A549 (cell line): ENCODE measurements at regions not wholly inside any gene's neighbourhood (a gene's known extent, or its start where the extent isn't known, plus 50 kb on each side); places are given as distances from the start of the nearest gene placed in this dataset.

Source experiments
- ATAC-seq, 2 experiments: fragments of 200-7000 bp in 1 of 2; fragments of >200 bp in 1 of 2; cut with Nextera tagmentation in 1 of 2; cut with Tn5 transposase in 1 of 2; 3 replicates each; pipeline versions ENCODE4 v1.8.0 to v1.9.1; 2018 to 2020; ENCODE audit warnings: mild to moderate bottlenecking in 1 of 2, moderate library complexity in 1 of 2
- CTCF ChIA-PET: fragments of 300-600 bp; sonication (Branson Sonifier 250); formaldehyde crosslinking; extraction: SDS; loops from one replicate; lab custom pipeline; 2021; ENCODE audit warnings: antibody characterized with exemption, inconsistent platforms; lab: Yijun Ruan, JAX
- POLR2A ChIA-PET: fragments of 350-600 bp; formaldehyde crosslinking; extraction: SDS; loops from one replicate; lab custom pipeline; 2021; ENCODE audit warnings: antibody characterized with exemption, inconsistent platforms; lab: Yijun Ruan, JAX
- DNase-seq, 2 experiments: peaks; one replicate each; pipeline versions ENCODE4 v3.0.0 to v3.0.0-alpha.2; 2011 to 2016; ENCODE audit warnings: low read depth in 1 of 2, low spot score in 1 of 2
- FAIRE-seq: peaks from 2 replicates; lab custom pipeline; 2011; peaks lifted over from hg19 to GRCh38; lab: Jason Lieb, UNC
- H3K27ac ChIP-seq, 2 experiments: fragments of >200 bp; sonication (Bioruptor Twin); formaldehyde crosslinking; 3 replicates each; pipeline ENCODE4 v1.5.1; 2016 to 2017
- H3K4me1 ChIP-seq: fragments of >200 bp; sonication (Bioruptor Twin); formaldehyde crosslinking; 3 replicates; pipeline ENCODE4 v1.6.1; 2016
- H3K4me2 ChIP-seq: fragments of >200 bp; sonication (Bioruptor Twin); formaldehyde crosslinking; 3 replicates; pipeline ENCODE4 v1.6.1; 2016
- H3K4me3 ChIP-seq: fragments of >200 bp; sonication (Bioruptor Twin); formaldehyde crosslinking; 3 replicates; pipeline ENCODE4 v1.5.1; 2016
- H3K9me3 ChIP-seq: fragments of >200 bp; sonication (Bioruptor Twin); formaldehyde crosslinking; 3 replicates; pipeline ENCODE4 v1.6.1; 2016
- BHLHE40 ChIP-seq: IDR thresholded peaks from 2 replicates; pipeline ENCODE4 v1.6.1; 2012; ENCODE audit warnings: low read depth, low read length, inconsistent platforms
- CBX2 ChIP-seq: fragments of 200-600 bp; sonication (generic); IDR thresholded peaks from 2 replicates; pipeline ENCODE4 v1.6.1; 2016; ENCODE audit warnings: low read depth, mild to moderate bottlenecking, borderline replicate concordance
- CBX8 ChIP-seq: fragments of 200-600 bp; sonication (generic); IDR thresholded peaks from 2 replicates; pipeline ENCODE4 v1.6.1; 2016
- CHD2 ChIP-seq: fragments of 150-350 bp; IDR thresholded peaks from 2 replicates; pipeline ENCODE4 v1.6.1; 2014; ENCODE audit warnings: low read length; ENCODE audit not compliant: partially characterized antibody
- CHD4 ChIP-seq: fragments of 200-600 bp; sonication (generic); IDR thresholded peaks from 2 replicates; pipeline ENCODE4 v1.6.1; 2016; ENCODE audit warnings: antibody characterized with exemption, mild to moderate bottlenecking, borderline replicate concordance
- EHF ChIP-seq: fragments of 250-450 bp; sonication (Bioruptor Pico); IDR thresholded peaks from 2 replicates; pipeline ENCODE4 v1.5.0; 2020; ENCODE audit warnings: mild to moderate bottlenecking
- ESRRA ChIP-seq: fragments of 150-350 bp; IDR thresholded peaks from 2 replicates; pipeline ENCODE4 v1.6.1; 2014; ENCODE audit warnings: mild to moderate bottlenecking, low read length, borderline replicate concordance
- FOXS1 ChIP-seq: fragments of 250-450 bp; sonication (Bioruptor Pico); IDR thresholded peaks from 2 replicates; pipeline ENCODE4 v1.5.0; 2020; ENCODE audit warnings: mild to moderate bottlenecking, moderate library complexity
- HOXB13 ChIP-seq: fragments of 250-450 bp; sonication (Bioruptor Pico); IDR thresholded peaks from 2 replicates; pipeline ENCODE4 v1.5.0; 2020; ENCODE audit warnings: low read depth, mild to moderate bottlenecking, moderate library complexity
- JUN ChIP-seq, 2 experiments: fragments of >200 bp; sonication (Bioruptor Twin); formaldehyde crosslinking; IDR thresholded peaks; 2 replicates in 1 of 2; 3 replicates in 1 of 2; pipeline ENCODE4 v1.6.1; 2016 to 2017
- JUNB ChIP-seq: fragments of >200 bp; sonication (Bioruptor Twin); formaldehyde crosslinking; IDR thresholded peaks from 2 replicates; pipeline ENCODE4 v1.6.1; 2016
- MAFK ChIP-seq: fragments of 450-650 bp; IDR thresholded peaks from 2 replicates; pipeline ENCODE4 v1.6.1; 2014; ENCODE audit not compliant: partially characterized antibody
- MAZ ChIP-seq: fragments of 150-350 bp; IDR thresholded peaks from 2 replicates; pipeline ENCODE4 v1.6.1; 2014; ENCODE audit warnings: antibody characterized with exemption, low read depth, low read length, borderline replicate concordance
- MYC ChIP-seq: IDR thresholded peaks from 2 replicates; pipeline ENCODE4 v1.6.1; 2012; ENCODE audit warnings: mild to moderate bottlenecking, inconsistent platforms, low read length, improper control_type of control experiment, borderline replicate concordance
- NPAS2 ChIP-seq: fragments of 250-450 bp; sonication (Bioruptor Pico); IDR thresholded peaks from 2 replicates; pipeline ENCODE4 v1.8.0; 2022; ENCODE audit warnings: mild to moderate bottlenecking, moderate library complexity, borderline replicate concordance
- NR3C1 ChIP-seq: fragments of >200 bp; sonication (Bioruptor Twin); formaldehyde crosslinking; IDR thresholded peaks from 3 replicates; pipeline ENCODE4 v1.6.1; 2017
- PHF8 ChIP-seq: fragments of 200-600 bp; sonication (generic); IDR thresholded peaks from 2 replicates; pipeline ENCODE4 v1.6.1; 2016; ENCODE audit warnings: low read depth, mild to moderate bottlenecking, antibody characterized with exemption, moderate library complexity, borderline replicate concordance
- POLR2A ChIP-seq: IDR thresholded peaks from 2 replicates; pipeline ENCODE4 v1.6.1; 2012; ENCODE audit warnings: mild to moderate bottlenecking, low read length
- POLR2AphosphoS2 ChIP-seq: conservative IDR thresholded peaks from 2 replicates; pipeline ENCODE4 v1.6.1; 2012; ENCODE audit warnings: low read length, improper control_type of control experiment, inconsistent platforms
- RARB ChIP-seq: fragments of 250-450 bp; sonication (Bioruptor Pico); IDR thresholded peaks from 2 replicates; pipeline ENCODE4 v1.8.0; 2021; ENCODE audit warnings: mild to moderate bottlenecking, moderate library complexity
- RCOR1 ChIP-seq: fragments of 150-350 bp; IDR thresholded peaks from 2 replicates; pipeline ENCODE4 v1.6.1; 2014; ENCODE audit warnings: antibody characterized with exemption, low read length, low read depth
- SMC3 ChIP-seq: fragments of >200 bp; sonication (Bioruptor Twin); formaldehyde crosslinking; IDR thresholded peaks from 3 replicates; pipeline ENCODE4 v1.6.1; 2018; ENCODE audit warnings: inconsistent platforms
- SREBF2 ChIP-seq: fragments of 450-650 bp; IDR thresholded peaks from 2 replicates; pipeline ENCODE4 v1.6.1; 2014; ENCODE audit warnings: mild to moderate bottlenecking, moderate library complexity
- TFCP2L1 ChIP-seq: fragments of 250-450 bp; sonication (Bioruptor Pico); IDR thresholded peaks from 2 replicates; pipeline ENCODE4 v1.5.0; 2021; ENCODE audit warnings: mild to moderate bottlenecking
- ZC3H11A ChIP-seq: fragments of 450-650 bp; IDR thresholded peaks from 2 replicates; pipeline ENCODE4 v1.6.1; 2014; ENCODE audit warnings: antibody characterized with exemption, mild to moderate bottlenecking
- ZNF302 ChIP-seq: fragments of 250-450 bp; sonication (Bioruptor Pico); IDR thresholded peaks from 2 replicates; pipeline ENCODE4 v1.9.0; 2021; ENCODE audit warnings: inconsistent platforms, mild to moderate bottlenecking, moderate library complexity
- ZSCAN20 ChIP-seq: fragments of 250-450 bp; sonication (Bioruptor Pico); IDR thresholded peaks from 2 replicates; pipeline ENCODE4 v1.8.0; 2022; ENCODE audit warnings: mild to moderate bottlenecking, moderate library complexity
- WGBS: methylation state at CpG from one replicate; pipeline ENCODE4 v1.1.6; 2017; ENCODE audit errors: missing lambda C conversion rate; 5-methylcytosine and 5-hydroxymethylcytosine counted together
- TF ChIP-seq, protein P1 (sequence below): IDR thresholded peaks from 2 replicates; pipeline ENCODE4 v1.6.1; 2012; ENCODE audit warnings: low read depth, borderline replicate concordance
- TF ChIP-seq, protein P2 (sequence below): fragments of 200-600 bp; sonication (generic); IDR thresholded peaks from 2 replicates; pipeline ENCODE4 v1.6.1; 2016; ENCODE audit warnings: antibody characterized with exemption, mild to moderate bottlenecking, moderate library complexity
- TF ChIP-seq, protein P3 (sequence below): fragments of 450-650 bp; IDR thresholded peaks from 2 replicates; pipeline ENCODE4 v1.6.1; 2014; ENCODE audit warnings: antibody characterized with exemption
- TF ChIP-seq, protein P4 (sequence below): fragments of >200 bp; sonication (Bioruptor Twin); formaldehyde crosslinking; IDR thresholded peaks from 3 replicates; pipeline ENCODE4 v1.5.1; 2016
- TF ChIP-seq, protein P5 (sequence below): IDR thresholded peaks from 2 replicates; pipeline ENCODE4 v1.6.1; 2012

DNA sequence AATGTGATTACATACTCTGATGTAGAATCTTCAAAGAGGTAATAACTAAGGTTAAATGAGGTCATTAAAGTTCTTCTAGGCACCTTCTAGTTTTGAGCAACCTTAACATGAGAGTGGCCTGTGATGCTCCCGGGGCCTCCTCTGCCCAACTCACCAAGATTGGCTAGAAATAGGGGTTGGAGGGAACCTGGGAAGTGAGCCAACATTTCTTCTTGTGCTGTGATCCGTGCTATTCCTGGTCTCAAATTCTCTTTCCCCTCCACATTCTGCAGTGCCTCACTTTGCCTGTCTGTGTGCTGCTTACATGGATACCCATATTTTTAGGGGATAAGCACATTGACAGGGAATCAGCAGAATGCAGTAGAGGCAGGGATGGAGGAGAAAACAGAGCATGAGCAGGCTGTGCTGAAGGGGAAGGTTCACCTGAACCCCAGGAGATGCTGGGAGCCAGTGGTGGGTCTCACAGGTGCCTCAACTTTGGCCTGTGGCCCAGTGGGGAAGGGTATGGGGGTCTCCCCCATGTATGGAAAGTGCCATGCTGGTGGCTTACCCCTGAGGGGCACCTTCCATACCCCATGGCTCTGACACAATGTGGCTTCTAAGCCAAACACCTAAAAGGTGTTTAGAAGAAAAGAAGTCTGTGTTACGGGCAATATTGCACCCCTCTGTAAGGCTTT lies 164.7 kb upstream of the CHD6 start:
- FAIRE-seq (no peak), DNase-seq (no peak), ATAC-seq (no peak)
- Histone ChIP-seq H3K27ac (no peak overlapping the region), H3K4me1 (no peaks in the 10 kb centered on the region), H3K9me3 (no peaks in the 10 kb centered on the region), H3K4me2 (no peak overlapping the region), H3K4me3 (no peak overlapping the region)
- CTCF ChIA-PET = no interaction called here
- WGBS = 10% methylated on average over 3 of the region's 3 CpGs
- TF ChIP-seq ESRRA = no peak
- no peak for TF ChIP-seq MAZ
- no peak for TF ChIP-seq HOXB13
- no peak for TF ChIP-seq NPAS2 (CRISPR knock-in tag)
- no peak for TF ChIP-seq CHD4
- TF ChIP-seq NR3C1 = no peak
- no peak for TF ChIP-seq FOXS1 (CRISPR knock-in tag)
- TF ChIP-seq ZSCAN20 = no peak
- no peak for TF ChIP-seq JUNB
- TF ChIP-seq ZC3H11A = no peak
- TF ChIP-seq, protein P1, sequence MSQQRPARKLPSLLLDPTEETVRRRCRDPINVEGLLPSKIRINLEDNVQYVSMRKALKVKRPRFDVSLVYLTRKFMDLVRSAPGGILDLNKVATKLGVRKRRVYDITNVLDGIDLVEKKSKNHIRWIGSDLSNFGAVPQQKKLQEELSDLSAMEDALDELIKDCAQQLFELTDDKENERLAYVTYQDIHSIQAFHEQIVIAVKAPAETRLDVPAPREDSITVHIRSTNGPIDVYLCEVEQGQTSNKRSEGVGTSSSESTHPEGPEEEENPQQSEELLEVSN = no peak
- TF ChIP-seq JUN (IDR thresholded peaks at IDR 0.05) = no peak
- no peak for TF ChIP-seq POLR2AphosphoS2
- TF ChIP-seq ZNF302 = no peak
- TF ChIP-seq CHD2 = no peak
- no peak for TF ChIP-seq TFCP2L1 (CRISPR knock-in tag)
- TF ChIP-seq EHF (CRISPR knock-in tag) = no peak
- TF ChIP-seq, protein P2, sequence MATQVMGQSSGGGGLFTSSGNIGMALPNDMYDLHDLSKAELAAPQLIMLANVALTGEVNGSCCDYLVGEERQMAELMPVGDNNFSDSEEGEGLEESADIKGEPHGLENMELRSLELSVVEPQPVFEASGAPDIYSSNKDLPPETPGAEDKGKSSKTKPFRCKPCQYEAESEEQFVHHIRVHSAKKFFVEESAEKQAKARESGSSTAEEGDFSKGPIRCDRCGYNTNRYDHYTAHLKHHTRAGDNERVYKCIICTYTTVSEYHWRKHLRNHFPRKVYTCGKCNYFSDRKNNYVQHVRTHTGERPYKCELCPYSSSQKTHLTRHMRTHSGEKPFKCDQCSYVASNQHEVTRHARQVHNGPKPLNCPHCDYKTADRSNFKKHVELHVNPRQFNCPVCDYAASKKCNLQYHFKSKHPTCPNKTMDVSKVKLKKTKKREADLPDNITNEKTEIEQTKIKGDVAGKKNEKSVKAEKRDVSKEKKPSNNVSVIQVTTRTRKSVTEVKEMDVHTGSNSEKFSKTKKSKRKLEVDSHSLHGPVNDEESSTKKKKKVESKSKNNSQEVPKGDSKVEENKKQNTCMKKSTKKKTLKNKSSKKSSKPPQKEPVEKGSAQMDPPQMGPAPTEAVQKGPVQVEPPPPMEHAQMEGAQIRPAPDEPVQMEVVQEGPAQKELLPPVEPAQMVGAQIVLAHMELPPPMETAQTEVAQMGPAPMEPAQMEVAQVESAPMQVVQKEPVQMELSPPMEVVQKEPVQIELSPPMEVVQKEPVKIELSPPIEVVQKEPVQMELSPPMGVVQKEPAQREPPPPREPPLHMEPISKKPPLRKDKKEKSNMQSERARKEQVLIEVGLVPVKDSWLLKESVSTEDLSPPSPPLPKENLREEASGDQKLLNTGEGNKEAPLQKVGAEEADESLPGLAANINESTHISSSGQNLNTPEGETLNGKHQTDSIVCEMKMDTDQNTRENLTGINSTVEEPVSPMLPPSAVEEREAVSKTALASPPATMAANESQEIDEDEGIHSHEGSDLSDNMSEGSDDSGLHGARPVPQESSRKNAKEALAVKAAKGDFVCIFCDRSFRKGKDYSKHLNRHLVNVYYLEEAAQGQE = no peak
- TF ChIP-seq SREBF2 = no peak
- no peak for TF ChIP-seq PHF8
- POLR2A ChIA-PET = no interaction called here

DNA sequence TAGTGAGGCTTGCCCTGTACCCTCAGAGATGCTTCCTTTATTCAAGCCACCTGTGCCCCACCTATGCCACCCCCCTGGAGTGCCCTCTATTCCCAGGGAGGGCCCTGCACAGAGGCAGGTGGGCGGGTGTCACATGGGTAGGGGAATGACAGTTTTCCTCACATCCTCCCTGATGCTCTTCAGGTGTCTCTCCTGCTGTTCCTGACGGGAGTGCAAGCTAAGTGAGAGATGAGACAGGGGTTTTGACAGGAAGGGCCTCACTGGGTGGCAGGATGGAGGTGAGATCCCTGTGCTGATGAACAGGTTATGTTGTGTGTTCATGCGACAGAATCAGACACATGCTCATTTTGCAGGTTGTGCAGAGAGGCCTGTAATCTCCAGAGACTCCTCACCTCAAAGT lies 164.1 kb upstream of the CHD6 start:
- FAIRE-seq = no peak
- POLR2A ChIA-PET = no interaction called here

More for the DNA sequence above, 164.1 kb upstream of the CHD6 start:
- no peak overlapping the region for H3K4me2 ChIP-seq
- no peak for DNase-seq
- no peaks in the 10 kb centered on the region for H3K9me3 ChIP-seq
- H3K27ac ChIP-seq = no peak overlapping the region
- ATAC-seq = no peak
- no peak for TF ChIP-seq RARB
- TF ChIP-seq SMC3 = no peak
- TF ChIP-seq BHLHE40 = no peak
- TF ChIP-seq ZSCAN20 = no peak
- TF ChIP-seq RCOR1 = no peak
- TF ChIP-seq POLR2A = no peak
- TF ChIP-seq, protein P3, sequence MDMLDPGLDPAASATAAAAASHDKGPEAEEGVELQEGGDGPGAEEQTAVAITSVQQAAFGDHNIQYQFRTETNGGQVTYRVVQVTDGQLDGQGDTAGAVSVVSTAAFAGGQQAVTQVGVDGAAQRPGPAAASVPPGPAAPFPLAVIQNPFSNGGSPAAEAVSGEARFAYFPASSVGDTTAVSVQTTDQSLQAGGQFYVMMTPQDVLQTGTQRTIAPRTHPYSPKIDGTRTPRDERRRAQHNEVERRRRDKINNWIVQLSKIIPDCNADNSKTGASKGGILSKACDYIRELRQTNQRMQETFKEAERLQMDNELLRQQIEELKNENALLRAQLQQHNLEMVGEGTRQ = no peak
- no peak for TF ChIP-seq JUN (IDR thresholded peaks at IDR 0.05)
- TF ChIP-seq CBX8 = no peak
- TF ChIP-seq, protein P4, sequence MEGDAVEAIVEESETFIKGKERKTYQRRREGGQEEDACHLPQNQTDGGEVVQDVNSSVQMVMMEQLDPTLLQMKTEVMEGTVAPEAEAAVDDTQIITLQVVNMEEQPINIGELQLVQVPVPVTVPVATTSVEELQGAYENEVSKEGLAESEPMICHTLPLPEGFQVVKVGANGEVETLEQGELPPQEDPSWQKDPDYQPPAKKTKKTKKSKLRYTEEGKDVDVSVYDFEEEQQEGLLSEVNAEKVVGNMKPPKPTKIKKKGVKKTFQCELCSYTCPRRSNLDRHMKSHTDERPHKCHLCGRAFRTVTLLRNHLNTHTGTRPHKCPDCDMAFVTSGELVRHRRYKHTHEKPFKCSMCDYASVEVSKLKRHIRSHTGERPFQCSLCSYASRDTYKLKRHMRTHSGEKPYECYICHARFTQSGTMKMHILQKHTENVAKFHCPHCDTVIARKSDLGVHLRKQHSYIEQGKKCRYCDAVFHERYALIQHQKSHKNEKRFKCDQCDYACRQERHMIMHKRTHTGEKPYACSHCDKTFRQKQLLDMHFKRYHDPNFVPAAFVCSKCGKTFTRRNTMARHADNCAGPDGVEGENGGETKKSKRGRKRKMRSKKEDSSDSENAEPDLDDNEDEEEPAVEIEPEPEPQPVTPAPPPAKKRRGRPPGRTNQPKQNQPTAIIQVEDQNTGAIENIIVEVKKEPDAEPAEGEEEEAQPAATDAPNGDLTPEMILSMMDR = no peak
- no peak for TF ChIP-seq MAFK
- TF ChIP-seq MYC = no peak
- TF ChIP-seq PHF8 = no peak
- TF ChIP-seq EHF (CRISPR knock-in tag) = no peak
- TF ChIP-seq, protein P5, sequence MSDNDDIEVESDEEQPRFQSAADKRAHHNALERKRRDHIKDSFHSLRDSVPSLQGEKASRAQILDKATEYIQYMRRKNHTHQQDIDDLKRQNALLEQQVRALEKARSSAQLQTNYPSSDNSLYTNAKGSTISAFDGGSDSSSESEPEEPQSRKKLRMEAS = no peak
- TF ChIP-seq MAZ = no peak
- TF ChIP-seq ZC3H11A = no peak
- TF ChIP-seq CBX2 = no peak
- 2% methylated on average over 3 of the region's 3 CpGs for WGBS
- H3K4me1 ChIP-seq = no peaks in the 10 kb centered on the region
- no peak overlapping the region for H3K4me3 ChIP-seq
- CTCF ChIA-PET = no interaction called here
